Adrenal gland (tissue), 9 donors: ENCODE measurements at regions not wholly inside any gene's neighbourhood (a gene's known extent, or its start where the extent isn't known, plus 50 kb on each side); places are given as distances from the start of the nearest gene placed in this dataset.

Experiments used
- DNase-seq, 7 donors: peaks; one replicate each; pipeline ENCODE4 v3.0.0-alpha.2; 2019 to 2020
- H3K27ac ChIP-seq, 5 donors: fragments of 200-600 bp; sonication (generic) in 4 of 5; 1 replicate in 3 of 5; 2 replicates in 2 of 5; pipeline versions ENCODE4 v1.5.1 to v1.8.0; 2016 to 2020; ENCODE audit warnings: mild to moderate bottlenecking in 1 of 5
- H3K27me3 ChIP-seq: fragments of 200-600 bp; 2 replicates; pipeline ENCODE4 v1.8.0; 2021
- H3K36me3 ChIP-seq, 2 donors: fragments of 200-600 bp; replicated peaks in 1 of 2; 1 replicate in 1 of 2; 2 replicates in 1 of 2; pipeline versions ENCODE4 v1.5.1 to v1.8.0; 2018 to 2022
- H3K4me1 ChIP-seq, 2 donors: fragments of 200-600 bp; replicated peaks in 1 of 2; 1 replicate in 1 of 2; 2 replicates in 1 of 2; pipeline versions ENCODE4 v1.5.1 to v1.8.0; 2018 to 2021
- H3K4me3 ChIP-seq, 4 donors: fragments of 200-600 bp; sonication (generic) in 3 of 4; one replicate each; pipeline ENCODE4 v1.5.1; 2016 to 2018
- H3K9me3 ChIP-seq, 3 donors: fragments of 200-600 bp; sonication (generic) in 1 of 3; replicated peaks in 1 of 3; 1 replicate in 2 of 3; 2 replicates in 1 of 3; pipeline versions ENCODE4 v1.5.1 to v1.8.0; 2016 to 2021
- POLR2A ChIP-seq, 2 donors: fragments of 450-650 bp; IDR thresholded peaks; one replicate each; pipeline ENCODE4 v1.6.1; 2017; ENCODE audit warnings: antibody characterized with exemption in 2 of 2, mild to moderate bottlenecking in 2 of 2, moderate library complexity in 1 of 2
- WGBS, 4 donors: extraction: QIAGEN DNeasy Blood & Tissue Kit in 2 of 4; methylation state at CpG; one replicate each; pipeline versions ENCODE4 v1.1.5 to v1.1.7; 2013 to 2017; 5-methylcytosine and 5-hydroxymethylcytosine counted together
- intact Hi-C, 2 donors: fragments of 100-400 bp; cut with DNase I; formaldehyde crosslinking; loops; one replicate each; pipeline versions ENCODE4 v1.14.1 to v1.15.0; 2022 to 2023
- TF ChIP-seq, protein P1 (sequence below), 6 experiments: fragments of 450-650 bp in 4 of 6; fragments of 200-600 bp in 2 of 6; sonication (generic) in 1 of 6; IDR thresholded peaks; 1 replicate in 5 of 6; 2 replicates in 1 of 6; pipeline versions ENCODE4 v1.5.1 to v1.8.0; 2016 to 2021; ENCODE audit warnings: antibody characterized with exemption in 6 of 6, mild to moderate bottlenecking in 2 of 6, moderate library complexity in 1 of 6
- donor health status: healthy with polysubstance abuse.
- donor health status: Bipolar disorder and iron deficiency.
- donor health status: DM: yes; HTN: yes; CAD: no.
- donor health status: DM: no; HTN: no; CAD: no.
- donor health status: DM: no; HTN: no; CAD: no.

DNA sequence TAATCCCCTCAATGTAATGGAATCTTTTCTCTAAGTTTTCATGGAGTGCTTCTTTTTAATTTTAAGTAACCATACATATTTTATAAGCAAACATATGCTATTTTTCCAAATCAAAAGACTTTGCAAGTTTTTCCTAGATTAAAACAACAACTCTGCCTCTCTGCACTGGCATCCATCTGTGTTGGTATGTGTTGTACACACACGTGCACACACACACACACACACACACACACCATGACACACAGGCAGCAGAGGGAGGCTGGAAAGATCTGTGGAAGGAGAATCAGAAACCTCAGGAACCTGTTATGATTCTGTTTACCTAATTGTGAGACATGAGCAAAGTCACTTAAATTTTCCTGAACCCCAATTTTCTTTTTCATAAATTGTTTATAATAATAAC, 295.0 kb upstream of the PRDM1 start:
- H3K27me3 ChIP-seq = no peaks in the 10 kb centered on the region
- peaks cover 8 to 21% of the 10 kb centered on the region in 2 donors for H3K4me1 ChIP-seq
- no peak for TF ChIP-seq POLR2A (IDR thresholded peaks at IDR 0.05)
- no peak for DNase-seq
- H3K9me3 ChIP-seq = no peaks in the 10 kb centered on the region
- no peaks in the 10 kb centered on the region for H3K36me3 ChIP-seq
- intact Hi-C loops = no loop called here
- no peak overlapping the region for H3K27ac ChIP-seq
- no peak overlapping the region for H3K4me3 ChIP-seq
- WGBS, 4 donors = 81 to 100% (median 87%) methylated on average over 1 of the region's 1 CpG

DNA sequence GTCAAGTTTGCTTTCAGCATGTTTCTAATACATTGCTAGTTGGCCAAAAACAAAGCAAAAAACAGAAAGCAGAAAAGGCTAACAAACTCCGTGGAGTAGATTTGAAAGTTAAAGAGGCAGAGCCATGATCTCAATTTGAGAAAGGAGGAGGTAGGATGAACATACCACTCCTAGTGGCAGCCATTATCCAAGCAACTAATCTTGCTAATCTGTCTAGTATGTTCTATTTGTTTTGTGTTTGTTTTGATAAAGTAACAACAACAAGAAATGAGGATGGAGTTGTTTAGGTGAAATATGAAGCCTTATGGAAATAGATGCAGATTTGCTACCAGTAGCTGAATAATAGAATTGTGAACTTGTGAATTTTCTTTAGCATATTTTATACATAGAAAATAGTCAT, 295.5 kb upstream of the PRDM1 start:
- Histone ChIP-seq H3K4me3 (no peak overlapping the region), H3K4me1 (peaks cover 8 to 17% of the 10 kb centered on the region in 2 donors), H3K27me3 (no peaks in the 10 kb centered on the region), H3K9me3 (no peaks in the 10 kb centered on the region), H3K36me3 (no peaks in the 10 kb centered on the region), H3K27ac (no peak overlapping the region)
- TF ChIP-seq, protein P1, sequence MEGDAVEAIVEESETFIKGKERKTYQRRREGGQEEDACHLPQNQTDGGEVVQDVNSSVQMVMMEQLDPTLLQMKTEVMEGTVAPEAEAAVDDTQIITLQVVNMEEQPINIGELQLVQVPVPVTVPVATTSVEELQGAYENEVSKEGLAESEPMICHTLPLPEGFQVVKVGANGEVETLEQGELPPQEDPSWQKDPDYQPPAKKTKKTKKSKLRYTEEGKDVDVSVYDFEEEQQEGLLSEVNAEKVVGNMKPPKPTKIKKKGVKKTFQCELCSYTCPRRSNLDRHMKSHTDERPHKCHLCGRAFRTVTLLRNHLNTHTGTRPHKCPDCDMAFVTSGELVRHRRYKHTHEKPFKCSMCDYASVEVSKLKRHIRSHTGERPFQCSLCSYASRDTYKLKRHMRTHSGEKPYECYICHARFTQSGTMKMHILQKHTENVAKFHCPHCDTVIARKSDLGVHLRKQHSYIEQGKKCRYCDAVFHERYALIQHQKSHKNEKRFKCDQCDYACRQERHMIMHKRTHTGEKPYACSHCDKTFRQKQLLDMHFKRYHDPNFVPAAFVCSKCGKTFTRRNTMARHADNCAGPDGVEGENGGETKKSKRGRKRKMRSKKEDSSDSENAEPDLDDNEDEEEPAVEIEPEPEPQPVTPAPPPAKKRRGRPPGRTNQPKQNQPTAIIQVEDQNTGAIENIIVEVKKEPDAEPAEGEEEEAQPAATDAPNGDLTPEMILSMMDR (IDR thresholded peaks at IDR 0.05) = no peak
- no peak for TF ChIP-seq POLR2A (IDR thresholded peaks at IDR 0.05)
- no peak for DNase-seq
- intact Hi-C loops = no loop called here
- WGBS, 4 donors = 52 to 60% (median 56%) methylated on average over 1 of the region's 1 CpG

DNA sequence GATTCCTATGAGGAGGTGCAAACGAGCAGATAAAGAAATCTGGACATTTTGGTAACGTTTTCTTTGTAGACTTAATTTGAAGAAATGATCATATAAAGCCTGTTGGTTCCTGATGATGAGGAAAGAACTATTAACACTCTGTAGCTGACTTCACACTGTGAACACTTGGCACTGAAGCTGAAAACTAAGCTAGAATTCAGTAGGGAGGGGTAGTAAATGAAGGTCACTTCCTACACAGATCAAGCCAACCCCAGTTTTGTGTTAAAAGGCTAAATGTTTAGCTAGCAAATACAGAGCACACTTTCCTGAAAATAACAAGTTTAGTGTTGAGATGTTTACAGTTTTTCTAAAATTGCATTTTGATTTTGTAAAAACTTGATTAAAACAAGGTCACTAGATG, 296.2 kb upstream of the PRDM1 start:
- Histone ChIP-seq H3K27me3 (no peaks in the 10 kb centered on the region), H3K27ac (no peak overlapping the region), H3K4me1 (peaks cover 8 to 17% of the 10 kb centered on the region in 2 donors), H3K4me3 (no peak overlapping the region), H3K9me3 (no peaks in the 10 kb centered on the region), H3K36me3 (no peaks in the 10 kb centered on the region)
- no peak for DNase-seq
- intact Hi-C loops = no loop called here
- TF ChIP-seq, protein P1 (IDR thresholded peaks at IDR 0.05) = no peak
- no peak for TF ChIP-seq POLR2A (IDR thresholded peaks at IDR 0.05)
- WGBS, 4 donors = 35 to 89% (median 74%) methylated on average over 2 of the region's 2 CpGs

DNA sequence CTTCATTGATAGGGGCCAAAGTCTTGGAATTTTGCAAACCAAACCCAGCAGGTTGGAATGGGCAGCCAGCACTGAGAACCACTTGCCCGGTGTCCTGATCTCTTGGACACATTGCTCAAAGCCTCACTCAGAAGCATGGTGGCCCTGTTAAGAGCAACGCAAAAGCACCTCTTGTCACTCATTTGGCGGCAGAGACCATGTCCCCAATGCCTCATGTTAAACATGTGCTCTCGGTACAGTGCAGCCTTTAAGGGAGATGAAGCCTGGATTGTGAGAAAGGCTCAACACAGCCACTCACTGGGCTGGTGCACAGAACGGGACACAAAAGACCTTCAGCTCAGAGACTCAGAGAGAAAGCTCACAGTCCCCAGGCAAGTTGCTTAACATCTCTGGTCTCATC, 298.4 kb upstream of the PRDM1 start:
- H3K36me3 ChIP-seq = no peaks in the 10 kb centered on the region
- H3K9me3 ChIP-seq = no peaks in the 10 kb centered on the region
- TF ChIP-seq, protein P1 (IDR thresholded peaks at IDR 0.05) = no peak
- TF ChIP-seq POLR2A (IDR thresholded peaks at IDR 0.05) = no peak
- H3K27me3 ChIP-seq = no peaks in the 10 kb centered on the region
- intact Hi-C loops = no loop called here
- WGBS, 4 donors = 92 to 100% (median 95%) methylated on average over 4 to 5 of the region's 5 CpGs
- DNase-seq = no peak
- H3K4me1 ChIP-seq = peaks cover 0 to 4% of the 10 kb centered on the region in 2 donors
- no peak overlapping the region for H3K27ac ChIP-seq
- no peak overlapping the region for H3K4me3 ChIP-seq

DNA sequence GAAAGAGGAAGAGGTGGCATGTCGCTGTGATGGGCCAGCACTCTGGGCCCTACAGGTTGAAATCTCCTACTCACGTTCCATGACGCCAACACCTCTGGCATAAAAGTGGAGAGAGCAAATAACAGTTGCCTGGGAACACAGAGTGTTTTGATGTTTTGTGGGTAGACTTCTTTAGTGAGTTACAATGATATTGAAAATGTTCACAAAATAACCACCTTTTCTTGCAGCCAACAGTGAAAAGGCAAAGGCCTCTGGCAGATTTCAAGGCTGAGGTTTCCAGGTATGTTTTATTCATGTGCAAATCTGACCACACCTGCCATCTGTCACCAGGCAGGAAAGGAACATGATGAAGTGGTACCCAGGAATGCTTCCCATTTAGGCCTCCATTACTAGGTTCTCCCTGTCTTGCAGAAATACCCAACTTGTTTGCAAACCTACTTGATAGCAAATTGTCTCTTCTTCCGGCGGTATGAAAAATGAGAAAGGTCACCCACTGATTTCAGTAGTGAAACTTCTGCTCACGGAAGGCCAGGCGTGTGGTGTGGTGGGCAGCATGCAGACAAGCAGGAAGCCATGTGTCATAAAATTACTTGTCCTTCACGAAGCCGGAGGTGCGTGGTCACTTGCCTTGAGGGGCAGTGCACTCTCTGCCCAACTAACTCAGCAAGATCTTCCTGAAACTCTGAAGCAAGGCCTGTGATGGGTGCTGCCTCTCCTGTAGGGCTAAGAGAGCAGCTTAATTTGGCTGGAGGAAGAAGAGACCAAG, 299.1 kb upstream of the PRDM1 start:
- Histone ChIP-seq H3K27ac (no peak overlapping the region), H3K36me3 (no peaks in the 10 kb centered on the region), H3K9me3 (no peaks in the 10 kb centered on the region), H3K4me3 (no peak overlapping the region), H3K27me3 (no peaks in the 10 kb centered on the region), H3K4me1 (peaks cover 0 to 4% of the 10 kb centered on the region in 2 donors)
- no peak for TF ChIP-seq POLR2A (IDR thresholded peaks at IDR 0.05)
- TF ChIP-seq, protein P1 (IDR thresholded peaks at IDR 0.05) = no peak
- no peak for DNase-seq
- 87 to 93% (median 89%) methylated on average over 10 of the region's 10 CpGs for WGBS, 4 donors
- intact Hi-C loops = no loop called here
